ENCODE measurements at regions not wholly inside any gene's neighbourhood (a gene's known extent, or its start where the extent isn't known, plus 50 kb on each side); places are given as distances from the start of the nearest gene placed in this dataset.

GRCh38 chr3:150217691-150218090, 190.4 kb upstream of the TSC22D2 start:
- H3K27me3 ChIP-seq, result no peaks in the 10 kb centered on the region
- H3K36me3 ChIP-seq, result no peaks in the 10 kb centered on the region
- H3K4me1 ChIP-seq, result no peaks in the 10 kb centered on the region
- H3K9me3 ChIP-seq, result no peaks in the 10 kb centered on the region
- H3K4me3 ChIP-seq, result no peak overlapping the region
- DNase-seq, result no peak
- H3K27ac ChIP-seq, result no peak overlapping the region
- intact Hi-C loops (cut with DNase I), result no loop called here
- TF ChIP-seq, protein P1, sequence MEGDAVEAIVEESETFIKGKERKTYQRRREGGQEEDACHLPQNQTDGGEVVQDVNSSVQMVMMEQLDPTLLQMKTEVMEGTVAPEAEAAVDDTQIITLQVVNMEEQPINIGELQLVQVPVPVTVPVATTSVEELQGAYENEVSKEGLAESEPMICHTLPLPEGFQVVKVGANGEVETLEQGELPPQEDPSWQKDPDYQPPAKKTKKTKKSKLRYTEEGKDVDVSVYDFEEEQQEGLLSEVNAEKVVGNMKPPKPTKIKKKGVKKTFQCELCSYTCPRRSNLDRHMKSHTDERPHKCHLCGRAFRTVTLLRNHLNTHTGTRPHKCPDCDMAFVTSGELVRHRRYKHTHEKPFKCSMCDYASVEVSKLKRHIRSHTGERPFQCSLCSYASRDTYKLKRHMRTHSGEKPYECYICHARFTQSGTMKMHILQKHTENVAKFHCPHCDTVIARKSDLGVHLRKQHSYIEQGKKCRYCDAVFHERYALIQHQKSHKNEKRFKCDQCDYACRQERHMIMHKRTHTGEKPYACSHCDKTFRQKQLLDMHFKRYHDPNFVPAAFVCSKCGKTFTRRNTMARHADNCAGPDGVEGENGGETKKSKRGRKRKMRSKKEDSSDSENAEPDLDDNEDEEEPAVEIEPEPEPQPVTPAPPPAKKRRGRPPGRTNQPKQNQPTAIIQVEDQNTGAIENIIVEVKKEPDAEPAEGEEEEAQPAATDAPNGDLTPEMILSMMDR (IDR thresholded peaks at IDR 0.05), result no peak
- no peak overlapping the region for H3K9ac ChIP-seq (ENCODE audit: low read depth in 2 of 2, low read length in 2 of 2)

DNA sequence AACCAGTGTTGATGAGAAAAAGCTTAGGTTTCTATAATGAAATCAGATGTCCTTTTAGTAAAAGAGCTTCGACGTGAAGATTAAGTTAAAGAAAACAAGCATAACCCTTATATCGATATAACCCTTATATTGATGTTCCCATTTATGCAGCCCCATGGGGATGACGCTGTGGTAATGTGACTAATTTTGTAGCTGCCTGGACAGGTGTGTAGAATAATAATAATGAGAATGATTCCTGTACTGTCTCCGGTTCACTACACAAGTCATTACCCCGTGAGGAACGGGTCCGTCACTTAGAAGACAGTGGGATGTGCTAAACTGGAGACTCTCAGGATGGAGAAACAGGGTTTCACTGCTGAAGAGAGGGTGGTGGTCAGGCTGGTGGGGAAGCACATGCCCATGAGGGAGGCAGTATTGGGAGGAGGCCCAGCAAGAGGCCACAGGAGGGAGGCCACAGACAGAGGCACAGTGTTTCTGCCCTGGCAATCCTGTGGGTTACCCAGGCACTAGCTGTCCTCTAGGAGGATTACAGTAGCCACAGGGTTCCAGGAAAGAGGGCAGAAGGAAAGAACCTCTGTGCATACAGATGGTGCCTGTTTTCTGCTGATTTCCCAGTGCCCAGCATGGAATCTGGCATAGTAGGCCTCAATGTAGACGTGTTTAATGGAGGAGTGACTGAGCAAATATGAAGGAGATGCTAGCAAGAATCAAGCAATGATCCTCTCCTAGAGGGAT, 191.1 kb upstream of the TSC22D2 start:
- Histone ChIP-seq H3K9me3 (no peaks in the 10 kb centered on the region), H3K36me3 (no peaks in the 10 kb centered on the region), H3K27ac (no peak overlapping the region), H3K27me3 (no peaks in the 10 kb centered on the region), H3K4me3 (no peak overlapping the region), H3K9ac (ENCODE audit: low read depth in 2 of 2, low read length in 2 of 2) (no peak overlapping the region), H3K4me1 (no peaks in the 10 kb centered on the region)
- intact Hi-C loops (cut with DNase I), result no loop called here
- TF ChIP-seq, protein P1 (IDR thresholded peaks at IDR 0.05), result no peak
- no peak for DNase-seq

- no peak for DNase-seq
- Histone ChIP-seq H3K4me1 (no peaks in the 10 kb centered on the region), H3K9me3 (no peaks in the 10 kb centered on the region), H3K9ac (ENCODE audit: low read depth in 2 of 2, low read length in 2 of 2) (no peak overlapping the region), H3K27me3 (no peaks in the 10 kb centered on the region), H3K36me3 (no peaks in the 10 kb centered on the region), H3K4me3 (no peak overlapping the region), H3K27ac (no peak overlapping the region)
- TF ChIP-seq, protein P1 (IDR thresholded peaks at IDR 0.05), result no peak
- intact Hi-C loops (cut with DNase I), result no loop called here
These were observed 191.9 kb upstream of the TSC22D2 start for GRCh38 chr3:150216041-150216811.

- Histone ChIP-seq H3K27ac (no peak overlapping the region), H3K36me3 (no peaks in the 10 kb centered on the region), H3K27me3 (no peaks in the 10 kb centered on the region), H3K4me1 (no peaks in the 10 kb centered on the region), H3K9me3 (no peaks in the 10 kb centered on the region), H3K9ac (ENCODE audit: low read depth in 2 of 2, low read length in 2 of 2) (no peak overlapping the region), H3K4me3 (no peak overlapping the region)
- intact Hi-C loops (cut with DNase I), result no loop called here
- TF ChIP-seq, protein P1 (IDR thresholded peaks at IDR 0.05), result no peak
- DNase-seq, result no peak
These were observed 192.5 kb upstream of the TSC22D2 start for GRCh38 chr3:150215616-150216015.

DNA sequence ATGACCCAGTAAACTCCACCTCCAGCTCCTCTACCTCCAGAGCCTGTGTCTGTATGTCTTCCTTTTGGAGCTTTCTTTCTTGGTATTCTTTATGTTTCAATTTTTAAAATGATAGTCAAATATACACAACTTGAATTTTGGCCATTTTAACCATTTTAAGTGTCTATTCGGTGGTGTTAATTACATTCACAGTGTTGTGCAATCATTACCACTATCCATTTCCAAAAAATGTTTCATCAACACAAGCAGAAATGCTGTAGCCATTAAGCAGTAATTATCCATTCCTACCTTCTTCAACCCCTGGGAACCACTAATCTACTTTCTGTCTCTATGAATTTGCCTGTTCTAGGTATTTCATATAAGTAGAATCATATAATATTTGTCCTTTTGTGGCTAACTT, 194.5 kb upstream of the TSC22D2 start:
- no peak overlapping the region for H3K4me3 ChIP-seq

More for the DNA sequence above, 194.5 kb upstream of the TSC22D2 start:
- Histone ChIP-seq H3K9ac (ENCODE audit: low read depth in 2 of 2, low read length in 2 of 2) (no peak overlapping the region), H3K27me3 (no peaks in the 10 kb centered on the region), H3K36me3 (no peaks in the 10 kb centered on the region), H3K9me3 (no peaks in the 10 kb centered on the region), H3K4me1 (no peaks in the 10 kb centered on the region), H3K27ac (no peak overlapping the region)
- intact Hi-C loops (cut with DNase I), result no loop called here
- DNase-seq, result no peak
- TF ChIP-seq, protein P1 (IDR thresholded peaks at IDR 0.05), result no peak
